CD8-positive, alpha-beta memory T cell (primary cell): ENCODE measurements at regions not wholly inside any gene's neighbourhood (a gene's known extent, or its start where the extent isn't known, plus 50 kb on each side); places are given as distances from the start of the nearest gene placed in this dataset.

ENCODE experiments used
- CTCF ChIA-PET: fragments of 350-600 bp; sonication (Branson Sonifier 250); formaldehyde crosslinking; loops from one replicate; lab custom pipeline; 2021; ENCODE audit warnings: antibody characterized with exemption; lab: Charles Lee
- POLR2A ChIA-PET: fragments of 350-600 bp; sonication (Branson Sonifier 250); formaldehyde crosslinking; loops from one replicate; lab custom pipeline; 2021; ENCODE audit warnings: antibody characterized with exemption; lab: Charles Lee
- DNase-seq, 5 donors: peaks; one replicate each; pipeline versions ENCODE4 v3.0.0 to v3.0.0-alpha.2; 2020 to 2022; ENCODE audit warnings: mixed read lengths in 1 of 5
- H3K27ac ChIP-seq: one replicate; pipeline ENCODE4 v1.7.0; 2013; ENCODE audit warnings: low read depth, mild to moderate bottlenecking, low read length, moderate library complexity
- H3K27me3 ChIP-seq: 2 replicates; pipeline ENCODE4 v1.7.0; 2013; ENCODE audit warnings: low read length, mild to moderate bottlenecking; ENCODE audit not compliant: insufficient read depth, poor library complexity, severe bottlenecking
- H3K36me3 ChIP-seq: 2 replicates; pipeline ENCODE4 v1.7.0; 2013; ENCODE audit warnings: mild to moderate bottlenecking, low read length, moderate library complexity; ENCODE audit not compliant: insufficient read depth
- H3K4me1 ChIP-seq: 2 replicates; pipeline ENCODE4 v1.7.0; 2013; ENCODE audit warnings: mild to moderate bottlenecking, low read length, moderate library complexity; ENCODE audit not compliant: insufficient read depth
- H3K4me3 ChIP-seq: 2 replicates; pipeline ENCODE4 v1.7.0; 2013; ENCODE audit warnings: mild to moderate bottlenecking, low read length
- H3K9me3 ChIP-seq: 2 replicates; pipeline ENCODE4 v1.7.0; 2013; ENCODE audit warnings: mild to moderate bottlenecking, low read length
- H3K27ac Mint-ChIP-seq, 8 donors: one replicate each; pipeline ENCODE4 v1.8.0; 2020 to 2021; ENCODE audit warnings: mixed read lengths in 8 of 8, mild to moderate bottlenecking in 6 of 8, inconsistent platforms in 3 of 8, moderate library complexity in 3 of 8
- H3K27me3 Mint-ChIP-seq, 2 donors: one replicate each; pipeline ENCODE4 v1.8.0; 2020 to 2021; ENCODE audit warnings: mixed read lengths in 2 of 2, mild to moderate bottlenecking in 1 of 2, moderate library complexity in 1 of 2
- H3K36me3 Mint-ChIP-seq, 3 donors: one replicate each; pipeline ENCODE4 v1.8.0; 2020 to 2021; ENCODE audit warnings: mixed read lengths in 3 of 3, inconsistent platforms in 1 of 3, mild to moderate bottlenecking in 1 of 3
- H3K4me1 Mint-ChIP-seq, 3 donors: one replicate each; pipeline ENCODE4 v1.8.0; 2020 to 2021; ENCODE audit warnings: mixed read lengths in 3 of 3, inconsistent platforms in 1 of 3, mild to moderate bottlenecking in 1 of 3
- H3K4me3 Mint-ChIP-seq, 7 donors: one replicate each; pipeline ENCODE4 v1.8.0; 2020 to 2021; ENCODE audit warnings: mixed read lengths in 7 of 7, mild to moderate bottlenecking in 6 of 7, moderate library complexity in 4 of 7, inconsistent platforms in 2 of 7
- H3K9me3 Mint-ChIP-seq, 5 donors: one replicate each; pipeline ENCODE4 v1.8.0; 2020 to 2022; ENCODE audit warnings: mixed read lengths in 5 of 5, mild to moderate bottlenecking in 3 of 5, moderate library complexity in 2 of 5, inconsistent platforms in 1 of 5

- H3K36me3 Mint-ChIP-seq = no peaks in the 10 kb centered on the region
- Histone ChIP-seq H3K4me3 (no peak overlapping the region), H3K27ac (no peak overlapping the region), H3K27me3 (no peaks in the 10 kb centered on the region), H3K4me1 (no peaks in the 10 kb centered on the region), H3K36me3 (no peaks in the 10 kb centered on the region), H3K9me3 (no peaks in the 10 kb centered on the region)
- no peaks in the 10 kb centered on the region for H3K4me1 Mint-ChIP-seq
- no peaks in the 10 kb centered on the region for H3K9me3 Mint-ChIP-seq
- CTCF ChIA-PET = no interaction called here
- peak overlapping the region in 1 of 8 donors; percentile 55 for H3K27ac Mint-ChIP-seq
- H3K4me3 Mint-ChIP-seq = no peak overlapping the region
- POLR2A ChIA-PET = no interaction called here
- no peak for DNase-seq
- H3K27me3 Mint-ChIP-seq = peaks cover 3 to 13% of the 10 kb centered on the region in 2 donors
Observed at GRCh38 chr5:176188085-176188484, 50.1 kb upstream of the SIMC1 start.
